Pancreas (tissue), 10 donors: ENCODE measurements at regions not wholly inside any gene's neighbourhood (a gene's known extent, or its start where the extent isn't known, plus 50 kb on each side); places are given as distances from the start of the nearest gene placed in this dataset.

Experiments
- ATAC-seq, 4 donors: fragments of 200-7000 bp; cut with Tn5 transposase; one replicate each; pipeline versions ENCODE4 v1.8.0 to v1.9.1; 2020; ENCODE audit warnings: mild to moderate bottlenecking in 4 of 4, moderate library complexity in 4 of 4
- DNase-seq, 6 donors: peaks; one replicate each; pipeline ENCODE4 v3.0.0-alpha.2; 2020
- FAIRE-seq: peaks from 2 replicates; lab custom pipeline; 2012; peaks lifted over from hg19 to GRCh38; lab: Jason Lieb, UNC
- H3K27ac ChIP-seq, 4 donors: fragments of 200-600 bp; sonication (generic); 1 replicate in 3 of 4; 2 replicates in 1 of 4; pipeline versions ENCODE4 v1.5.0 to v1.8.0; 2020
- H3K27me3 ChIP-seq, 4 donors: fragments of 200-600 bp; one replicate each; pipeline ENCODE4 v1.8.0; 2021
- H3K36me3 ChIP-seq, 3 donors: fragments of 200-600 bp; sonication (generic) in 1 of 3; one replicate each; pipeline versions ENCODE4 v1.5.0 to v1.8.0; 2020 to 2021
- H3K4me1 ChIP-seq, 3 donors: fragments of 200-600 bp; one replicate each; pipeline ENCODE4 v1.8.0; 2021
- H3K4me3 ChIP-seq, 4 donors: fragments of 200-600 bp; sonication (generic) in 2 of 4; one replicate each; pipeline versions ENCODE4 v1.5.0 to v1.8.0; 2020 to 2021
- H3K9me3 ChIP-seq, 4 donors: fragments of 200-600 bp; one replicate each; pipeline ENCODE4 v1.8.0; 2021
- WGBS, 2 donors: extraction: QIAGEN DNeasy Blood & Tissue Kit; methylation state at CpG; one replicate each; pipeline ENCODE4 v1.1.7; 2013; 5-methylcytosine and 5-hydroxymethylcytosine counted together
- intact Hi-C, 3 donors: fragments of 100-400 bp; cut with DNase I; formaldehyde crosslinking; loops; one replicate each; pipeline versions ENCODE4 v1.11.1 to v1.14.2; 2022
- TF ChIP-seq, protein P1 (sequence below), 4 donors: fragments of 200-600 bp; sonication (generic) in 3 of 4; IDR thresholded peaks; one replicate each; pipeline versions ENCODE4 v1.5.0 to v1.8.0; 2021; ENCODE audit warnings: antibody characterized with exemption in 4 of 4
- donor health status: healthy with polysubstance abuse.
- donor health status: DM: no; HTN: no; CAD: no; lungs with moderate emphysema.
- donor health status: DM: no; HTN: no; CAD: no.
- donor health status: control.
- donor health status: control.
- donor health status: Bipolar disorder and iron deficiency.
- donor health status: DM: yes; HTN: yes; CAD: no.
- donor health status: DM: no; HTN: no; CAD: no.
- donor health status: DM: no; HTN: no; CAD: no.
- donor health status: DM: yes; HTN: yes; CAD: no.

DNA sequence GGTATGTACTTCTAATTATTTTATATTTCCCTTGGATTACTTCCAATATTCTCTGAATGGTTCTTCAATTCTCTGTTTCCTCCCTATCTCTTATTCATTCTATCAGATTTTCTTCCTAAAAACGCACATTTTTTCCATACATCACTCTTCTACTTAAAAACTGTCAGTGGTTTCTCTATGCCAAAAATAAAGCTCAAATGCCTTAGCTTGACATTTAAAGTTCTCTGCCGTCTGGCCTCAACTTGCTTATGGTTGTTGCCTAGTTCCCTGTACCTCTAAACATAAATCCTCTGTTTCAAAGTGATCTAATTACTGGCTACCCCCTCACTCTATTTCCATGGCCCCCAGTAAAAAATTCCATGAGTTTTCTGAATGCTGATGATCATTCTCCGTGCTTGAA is 671.0 kb upstream of the ADGRL2 start:
- H3K36me3 ChIP-seq, result no peaks in the 10 kb centered on the region
- ATAC-seq, result no peak
- H3K9me3 ChIP-seq, result no peaks in the 10 kb centered on the region
- H3K27ac ChIP-seq, result no peak overlapping the region
- no peak for FAIRE-seq
- H3K27me3 ChIP-seq, result no peaks in the 10 kb centered on the region
- 68 to 79% methylated on average over 3 of the region's 3 CpGs for WGBS, 2 donors
- no peak overlapping the region for H3K4me3 ChIP-seq
- intact Hi-C loops, result no loop called here
- no peak for DNase-seq
- TF ChIP-seq, protein P1, sequence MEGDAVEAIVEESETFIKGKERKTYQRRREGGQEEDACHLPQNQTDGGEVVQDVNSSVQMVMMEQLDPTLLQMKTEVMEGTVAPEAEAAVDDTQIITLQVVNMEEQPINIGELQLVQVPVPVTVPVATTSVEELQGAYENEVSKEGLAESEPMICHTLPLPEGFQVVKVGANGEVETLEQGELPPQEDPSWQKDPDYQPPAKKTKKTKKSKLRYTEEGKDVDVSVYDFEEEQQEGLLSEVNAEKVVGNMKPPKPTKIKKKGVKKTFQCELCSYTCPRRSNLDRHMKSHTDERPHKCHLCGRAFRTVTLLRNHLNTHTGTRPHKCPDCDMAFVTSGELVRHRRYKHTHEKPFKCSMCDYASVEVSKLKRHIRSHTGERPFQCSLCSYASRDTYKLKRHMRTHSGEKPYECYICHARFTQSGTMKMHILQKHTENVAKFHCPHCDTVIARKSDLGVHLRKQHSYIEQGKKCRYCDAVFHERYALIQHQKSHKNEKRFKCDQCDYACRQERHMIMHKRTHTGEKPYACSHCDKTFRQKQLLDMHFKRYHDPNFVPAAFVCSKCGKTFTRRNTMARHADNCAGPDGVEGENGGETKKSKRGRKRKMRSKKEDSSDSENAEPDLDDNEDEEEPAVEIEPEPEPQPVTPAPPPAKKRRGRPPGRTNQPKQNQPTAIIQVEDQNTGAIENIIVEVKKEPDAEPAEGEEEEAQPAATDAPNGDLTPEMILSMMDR (IDR thresholded peaks at IDR 0.05), result no peak
- no peaks in the 10 kb centered on the region for H3K4me1 ChIP-seq

DNA sequence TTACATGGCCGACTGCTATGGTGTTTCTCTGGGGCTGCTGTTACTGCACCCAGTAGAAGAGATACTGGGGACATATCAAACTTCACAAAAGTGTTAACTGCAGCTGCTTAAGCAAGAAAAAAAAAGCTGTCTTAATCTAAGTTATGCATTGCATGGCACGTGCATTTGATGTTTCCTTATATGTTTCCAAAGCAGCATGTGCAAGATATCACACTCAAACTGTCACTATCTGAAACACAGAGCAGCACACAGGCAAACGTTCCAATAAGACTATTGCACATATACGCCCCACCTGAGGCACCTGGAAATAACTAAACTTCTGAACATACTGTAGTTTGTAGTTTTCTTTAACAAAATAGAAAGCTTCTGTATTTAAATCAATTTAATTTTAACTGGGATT is 671.4 kb upstream of the ADGRL2 start:
- Histone ChIP-seq H3K4me3 (no peak overlapping the region), H3K4me1 (no peaks in the 10 kb centered on the region), H3K36me3 (no peaks in the 10 kb centered on the region), H3K27me3 (no peaks in the 10 kb centered on the region), H3K9me3 (no peaks in the 10 kb centered on the region), H3K27ac (no peak overlapping the region)
- intact Hi-C loops, result no loop called here
- WGBS, 2 donors, result 48 to 51% methylated on average over 4 of the region's 4 CpGs
- no peak for ATAC-seq
- TF ChIP-seq, protein P1 (IDR thresholded peaks at IDR 0.05), result no peak
- no peak for FAIRE-seq
- DNase-seq, result no peak

DNA sequence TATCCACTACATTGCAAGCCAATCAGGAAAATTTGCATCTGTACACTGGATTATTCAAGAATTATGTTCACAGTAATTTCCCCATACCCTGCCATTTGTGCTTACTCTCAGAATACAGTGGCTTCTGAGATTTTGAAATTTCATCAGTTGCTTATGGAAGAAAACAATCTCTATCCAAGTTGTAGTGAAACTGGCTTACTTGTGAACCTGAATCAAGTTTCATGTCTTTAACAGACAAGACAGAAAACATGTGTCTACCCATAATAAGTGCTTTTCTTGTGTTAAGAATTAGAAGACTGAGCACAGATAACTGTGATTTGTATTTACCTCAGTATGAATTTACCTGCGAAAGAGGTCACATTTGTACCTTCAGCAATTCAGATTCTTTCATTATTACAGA is 672.7 kb upstream of the ADGRL2 start:
- Histone ChIP-seq H3K27me3 (no peaks in the 10 kb centered on the region), H3K27ac (no peak overlapping the region), H3K9me3 (no peaks in the 10 kb centered on the region), H3K4me1 (no peaks in the 10 kb centered on the region), H3K4me3 (no peak overlapping the region), H3K36me3 (no peaks in the 10 kb centered on the region)
- ATAC-seq, result no peak
- DNase-seq, result no peak
- WGBS, 2 donors, result 74 to 88% methylated on average over 1 of the region's 1 CpG
- FAIRE-seq, result no peak
- intact Hi-C loops, result no loop called here
- TF ChIP-seq, protein P1 (IDR thresholded peaks at IDR 0.05), result no peak

DNA sequence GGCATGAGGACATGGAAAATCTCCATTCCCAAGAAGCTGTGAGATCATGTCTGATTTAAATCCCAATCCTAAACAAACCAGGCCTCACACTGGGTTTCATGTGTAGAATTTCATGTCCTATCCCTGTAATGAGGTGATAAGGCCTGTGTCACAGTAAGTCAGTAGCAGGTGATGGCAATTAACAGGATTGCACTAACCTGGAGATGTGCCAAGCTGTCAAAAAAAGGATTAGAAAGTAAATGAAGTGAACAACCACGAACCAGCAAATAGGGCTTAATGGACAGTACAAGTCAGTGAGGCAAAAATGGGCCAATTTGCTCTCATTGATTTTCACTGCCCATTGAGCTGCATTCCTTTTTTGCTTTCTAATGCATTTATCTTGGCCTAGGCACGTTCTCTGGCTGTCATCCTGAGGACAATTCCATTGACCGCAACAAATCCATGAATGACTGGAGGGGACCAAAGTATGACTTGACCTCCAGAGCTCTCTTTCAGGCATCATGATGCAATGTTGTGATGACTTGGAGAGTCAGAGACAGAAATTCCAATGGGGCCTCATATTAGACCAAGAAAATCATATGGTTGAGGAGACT is 673.6 kb upstream of the ADGRL2 start:
- Histone ChIP-seq H3K4me3 (no peak overlapping the region), H3K27ac (no peak overlapping the region), H3K4me1 (no peaks in the 10 kb centered on the region), H3K9me3 (no peaks in the 10 kb centered on the region), H3K27me3 (no peaks in the 10 kb centered on the region), H3K36me3 (no peaks in the 10 kb centered on the region)
- ATAC-seq, result peak in 2 of 4 donors; percentile 79 to 83
- intact Hi-C loops, result no loop called here
- peak in 1 of 6 donors; percentile 4 for DNase-seq
- WGBS, 2 donors, result 27% methylated on average over 3 of the region's 3 CpGs
- no peak for FAIRE-seq
- TF ChIP-seq, protein P1 (IDR thresholded peaks at IDR 0.05), result no peak

DNA sequence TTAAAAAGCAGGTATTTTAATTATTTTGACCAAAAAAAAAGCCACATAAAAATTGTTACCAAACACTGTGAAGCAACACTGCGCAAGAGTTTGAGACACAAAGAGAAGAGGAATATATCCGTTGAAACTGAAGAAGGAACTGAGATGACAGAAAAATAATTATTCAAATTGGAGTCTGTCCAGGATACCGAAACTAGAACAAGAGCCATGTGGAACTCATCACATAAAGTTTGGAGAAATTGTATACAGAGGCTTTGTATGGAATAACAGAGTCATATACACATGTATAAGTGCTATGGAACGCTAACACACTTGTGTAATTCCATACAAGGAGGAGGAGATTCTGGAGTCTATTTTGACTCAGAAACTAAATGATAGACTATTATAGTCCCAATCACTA is 675.1 kb upstream of the ADGRL2 start:
- Histone ChIP-seq H3K9me3 (no peaks in the 10 kb centered on the region), H3K27ac (no peak overlapping the region), H3K4me3 (no peak overlapping the region), H3K36me3 (no peaks in the 10 kb centered on the region), H3K4me1 (no peaks in the 10 kb centered on the region), H3K27me3 (no peaks in the 10 kb centered on the region)
- DNase-seq, result no peak
- TF ChIP-seq, protein P1 (IDR thresholded peaks at IDR 0.05), result no peak
- 70 to 82% methylated on average over 4 of the region's 4 CpGs for WGBS, 2 donors
- ATAC-seq, result no peak
- intact Hi-C loops, result no loop called here
- no peak for FAIRE-seq
